ENCODE measurements at regions not wholly inside any gene's neighbourhood (a gene's known extent, or its start where the extent isn't known, plus 50 kb on each side); places are given as distances from the start of the nearest gene placed in this dataset.

DNA sequence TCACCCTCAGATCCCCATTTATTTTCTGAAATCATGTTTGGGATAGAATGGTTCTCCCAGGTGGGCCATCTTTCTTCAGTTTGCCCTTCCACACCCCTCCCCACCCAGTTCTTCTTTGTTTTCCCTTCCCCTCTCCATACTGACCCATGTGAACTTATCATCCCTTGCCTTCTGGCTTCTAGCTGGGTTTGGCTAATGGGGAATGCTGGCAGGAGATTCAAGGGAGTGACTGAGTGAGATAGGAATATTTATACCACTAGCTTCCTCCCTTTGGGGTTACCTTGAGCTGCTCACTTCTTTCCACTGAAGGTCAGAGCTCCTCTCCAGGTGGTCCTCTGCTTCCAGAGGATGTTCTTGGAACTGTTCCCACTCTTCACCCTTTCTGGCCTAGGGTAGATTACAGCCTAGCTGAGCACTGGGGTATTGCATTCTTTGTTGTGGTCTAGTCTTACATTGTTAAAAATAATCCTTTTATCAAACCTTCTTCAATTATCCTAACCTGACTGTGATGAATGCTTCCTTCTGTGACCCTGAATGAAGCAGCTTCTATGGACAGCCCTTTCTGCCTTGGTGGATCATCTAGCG lies 88.3 kb upstream of the ATP2B1 start:
- Histone ChIP-seq H3K27me3 (peaks cover 0 to 30% (median 4%) of the 10 kb centered on the region in 7 donors), H3K9me3 (no peaks in the 10 kb centered on the region), H3K4me1 (no peaks in the 10 kb centered on the region), H3K36me3 (no peaks in the 10 kb centered on the region), H3K4me3 (no peak overlapping the region), H3K27ac (no peak overlapping the region)
- intact Hi-C loops (cut with DNase I), result no loop called here
- DNase-seq, result no peak
- TF ChIP-seq, protein P1, sequence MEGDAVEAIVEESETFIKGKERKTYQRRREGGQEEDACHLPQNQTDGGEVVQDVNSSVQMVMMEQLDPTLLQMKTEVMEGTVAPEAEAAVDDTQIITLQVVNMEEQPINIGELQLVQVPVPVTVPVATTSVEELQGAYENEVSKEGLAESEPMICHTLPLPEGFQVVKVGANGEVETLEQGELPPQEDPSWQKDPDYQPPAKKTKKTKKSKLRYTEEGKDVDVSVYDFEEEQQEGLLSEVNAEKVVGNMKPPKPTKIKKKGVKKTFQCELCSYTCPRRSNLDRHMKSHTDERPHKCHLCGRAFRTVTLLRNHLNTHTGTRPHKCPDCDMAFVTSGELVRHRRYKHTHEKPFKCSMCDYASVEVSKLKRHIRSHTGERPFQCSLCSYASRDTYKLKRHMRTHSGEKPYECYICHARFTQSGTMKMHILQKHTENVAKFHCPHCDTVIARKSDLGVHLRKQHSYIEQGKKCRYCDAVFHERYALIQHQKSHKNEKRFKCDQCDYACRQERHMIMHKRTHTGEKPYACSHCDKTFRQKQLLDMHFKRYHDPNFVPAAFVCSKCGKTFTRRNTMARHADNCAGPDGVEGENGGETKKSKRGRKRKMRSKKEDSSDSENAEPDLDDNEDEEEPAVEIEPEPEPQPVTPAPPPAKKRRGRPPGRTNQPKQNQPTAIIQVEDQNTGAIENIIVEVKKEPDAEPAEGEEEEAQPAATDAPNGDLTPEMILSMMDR (IDR thresholded peaks at IDR 0.05), result no peak
- ATAC-seq, result no peak
- 98 to 100% methylated on average over 1 of the region's 1 CpG for WGBS, 2 donors

DNA sequence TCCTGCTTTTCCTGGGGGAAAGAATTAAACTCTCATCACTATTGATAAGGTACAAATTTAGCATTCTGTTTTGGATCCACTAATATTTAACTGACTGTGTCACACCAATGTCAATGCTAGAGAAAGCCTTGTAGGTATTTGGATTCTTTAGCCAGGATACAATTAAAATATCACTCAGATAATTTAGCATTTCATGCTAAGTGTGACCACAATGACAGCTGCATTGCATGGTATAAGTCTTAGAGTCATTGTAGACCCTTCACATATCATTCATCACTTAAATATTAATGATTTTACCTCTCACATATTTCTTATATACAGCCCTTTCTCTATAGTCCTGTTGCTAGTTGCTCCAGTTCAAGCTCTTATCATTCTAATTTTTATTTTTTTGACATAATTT lies 85.3 kb upstream of the ATP2B1 start:
- Histone ChIP-seq H3K9me3 (peaks cover 0 to 5% (median 0%) of the 10 kb centered on the region in 11 donors), H3K27ac (no peak overlapping the region), H3K27me3 (peaks cover 0 to 32% (median 8%) of the 10 kb centered on the region in 7 donors), H3K4me3 (no peak overlapping the region), H3K4me1 (peaks cover 0 to 23% (median 0%) of the 10 kb centered on the region in 9 donors), H3K36me3 (no peaks in the 10 kb centered on the region)
- TF ChIP-seq, protein P1 (IDR thresholded peaks at IDR 0.05), result no peak
- DNase-seq (no peak), ATAC-seq (no peak)
- intact Hi-C loops (cut with DNase I), result no loop called here

DNA sequence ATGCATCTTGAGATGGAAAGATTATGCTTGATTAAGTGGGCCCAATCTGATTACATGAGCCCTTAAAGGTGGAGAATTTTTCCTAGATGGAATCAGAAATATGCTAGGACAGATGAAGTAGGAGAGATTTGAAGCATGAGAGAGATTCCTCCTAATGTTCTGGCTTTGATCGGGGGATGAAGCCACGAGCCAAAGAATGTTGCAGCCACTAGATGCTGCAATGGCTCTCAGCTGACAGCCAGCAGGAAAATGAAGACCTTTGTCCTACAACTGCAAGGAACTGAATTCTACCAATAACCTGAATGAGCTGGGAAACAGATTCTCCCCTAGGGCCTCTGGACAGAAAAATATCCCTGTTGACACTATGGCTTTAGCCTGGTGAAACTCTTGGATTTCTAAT lies 82.6 kb upstream of the ATP2B1 start:
- Histone ChIP-seq H3K27ac (no peak overlapping the region), H3K4me1 (peaks cover 0 to 23% (median 0%) of the 10 kb centered on the region in 9 donors), H3K27me3 (peaks cover 0 to 39% (median 11%) of the 10 kb centered on the region in 7 donors), H3K9me3 (peaks cover 0 to 11% (median 3%) of the 10 kb centered on the region in 11 donors), H3K36me3 (no peaks in the 10 kb centered on the region), H3K4me3 (no peak overlapping the region)
- intact Hi-C loops (cut with DNase I), result no loop called here
- ATAC-seq (no peak), DNase-seq (no peak)
- 82 to 83% methylated on average over 2 of the region's 2 CpGs for WGBS, 2 donors
- TF ChIP-seq, protein P1 (IDR thresholded peaks at IDR 0.05), result no peak

DNA sequence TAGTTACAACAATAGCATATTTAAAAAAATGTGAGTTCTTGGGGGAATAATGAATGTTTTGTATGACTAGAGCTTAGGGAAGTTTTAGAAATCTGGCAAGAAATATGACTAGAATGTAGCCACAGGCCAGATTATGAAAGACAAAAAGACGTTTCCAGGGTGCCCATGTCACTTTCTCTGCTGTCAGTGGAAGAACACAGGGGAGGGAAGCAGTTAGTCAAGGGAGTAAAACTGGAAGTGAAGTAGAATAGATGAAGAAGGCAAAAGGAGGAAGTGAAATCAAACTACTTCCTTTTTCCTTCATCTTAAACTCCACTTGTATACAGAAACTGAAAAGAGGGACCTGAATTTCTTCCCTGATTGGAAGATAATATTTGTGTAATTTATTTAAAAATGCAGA lies 81.2 kb upstream of the ATP2B1 start:
- 37 to 50% methylated on average over 1 of the region's 1 CpG for WGBS, 2 donors
- H3K4me1 ChIP-seq, result peaks cover 0 to 23% (median 0%) of the 10 kb centered on the region in 9 donors
- H3K27ac ChIP-seq, result peak overlapping the region in 1 of 10 donors; percentile 82
- TF ChIP-seq, protein P1 (IDR thresholded peaks at IDR 0.05), result no peak
- ATAC-seq, result peak in 6 of 8 donors; percentile 39 to 58 (median 55)
- H3K36me3 ChIP-seq, result no peaks in the 10 kb centered on the region
- peaks cover 0 to 20% (median 9%) of the 10 kb centered on the region in 11 donors for H3K9me3 ChIP-seq
- intact Hi-C loops (cut with DNase I), result no loop called here
- H3K4me3 ChIP-seq, result no peak overlapping the region
- DNase-seq, result no peak
- peaks cover 0 to 47% (median 11%) of the 10 kb centered on the region in 7 donors for H3K27me3 ChIP-seq

All from heart right ventricle (tissue), 16 donors.